Spinal cord (tissue), 9 donors: ENCODE measurements at regions not wholly inside any gene's neighbourhood (a gene's known extent, or its start where the extent isn't known, plus 50 kb on each side); places are given as distances from the start of the nearest gene placed in this dataset.

Source experiments
- DNase-seq, 6 donors: peaks; one replicate each; pipeline versions ENCODE4 v3.0.0 to v3.0.0-alpha.2; 2013 to 2015; ENCODE audit warnings: low spot score in 6 of 6, low read depth in 4 of 6
- H3K27ac ChIP-seq: one replicate; pipeline ENCODE4 v1.5.1; 2013; ENCODE audit warnings: low read depth, low read length, control low read depth
- H3K27me3 ChIP-seq: one replicate; pipeline ENCODE4 v1.6.1; 2013; ENCODE audit warnings: low read length; ENCODE audit not compliant: control insufficient read depth, insufficient read depth
- H3K36me3 ChIP-seq: one replicate; pipeline ENCODE4 v1.6.1; 2013; ENCODE audit warnings: low read length; ENCODE audit not compliant: control insufficient read depth, insufficient read depth
- H3K4me1 ChIP-seq: one replicate; pipeline ENCODE4 v1.6.1; 2013; ENCODE audit warnings: low read length; ENCODE audit not compliant: control insufficient read depth, insufficient read depth
- H3K4me3 ChIP-seq: one replicate; pipeline ENCODE4 v1.5.1; 2013; ENCODE audit warnings: low read depth, low read length, control low read depth
- H3K9me3 ChIP-seq: one replicate; pipeline ENCODE4 v1.6.1; 2013; ENCODE audit warnings: low read length; ENCODE audit not compliant: control insufficient read depth, insufficient read depth
- WGBS: methylation state at CpG from one replicate; pipeline ENCODE4 v1.1.5; 2013; ENCODE audit warnings: missing lambda C conversion rate; ENCODE audit not compliant: insufficient coverage; 5-methylcytosine and 5-hydroxymethylcytosine counted together
- donor health status: healthy.

DNA sequence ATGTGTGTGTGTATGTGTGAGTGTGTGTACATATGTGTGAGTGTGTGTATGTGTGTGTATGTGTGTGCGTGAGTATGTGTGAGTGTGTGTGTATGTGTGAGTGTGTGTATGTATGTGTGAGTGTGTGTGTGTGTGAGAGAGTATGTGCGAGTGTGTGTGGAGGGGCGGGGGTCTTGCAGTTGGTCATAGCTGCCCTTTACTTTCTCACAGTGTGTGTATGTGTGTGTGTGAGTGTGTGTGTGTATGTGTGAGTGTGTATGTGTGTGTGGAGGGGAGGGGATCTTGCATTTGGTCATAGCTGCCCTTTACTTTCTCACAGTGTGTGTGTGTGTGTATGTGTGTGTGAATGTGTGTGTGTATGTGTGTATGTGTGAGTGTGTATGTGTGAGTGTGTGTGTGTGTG, 74.8 kb upstream of the ENPP6 start:
- Histone ChIP-seq H3K27ac (no peak overlapping the region), H3K4me1 (peaks cover 4% of the 10 kb centered on the region), H3K9me3 (no peaks in the 10 kb centered on the region), H3K4me3 (no peak overlapping the region), H3K27me3 (no peaks in the 10 kb centered on the region), H3K36me3 (no peaks in the 10 kb centered on the region)
- WGBS, result 93% methylated on average over 3 of the region's 3 CpGs
- DNase-seq, result no peak

DNA sequence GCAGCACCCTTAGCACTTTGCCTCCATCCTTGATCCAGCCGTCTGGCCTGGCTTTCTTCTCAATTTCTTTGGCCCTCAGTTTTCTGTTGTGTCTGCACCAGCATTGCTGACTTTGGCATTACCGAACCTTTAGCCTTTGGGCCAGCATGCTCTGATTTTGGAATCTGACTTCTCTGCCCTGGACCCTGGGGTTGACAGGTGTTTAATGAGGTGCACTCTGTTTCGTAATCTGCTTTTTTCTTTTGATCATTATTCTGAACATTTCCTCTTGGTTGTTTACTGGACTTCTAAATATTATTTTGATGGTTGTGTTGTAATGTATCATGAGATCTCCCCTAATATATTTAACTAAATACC, 71.5 kb upstream of the ENPP6 start:
- 73% methylated on average over 2 of the region's 3 CpGs for WGBS
- no peak for DNase-seq
- Histone ChIP-seq H3K9me3 (no peaks in the 10 kb centered on the region), H3K4me3 (no peak overlapping the region), H3K27me3 (no peaks in the 10 kb centered on the region), H3K27ac (no peak overlapping the region), H3K36me3 (no peaks in the 10 kb centered on the region), H3K4me1 (peaks cover 4% of the 10 kb centered on the region)

DNA sequence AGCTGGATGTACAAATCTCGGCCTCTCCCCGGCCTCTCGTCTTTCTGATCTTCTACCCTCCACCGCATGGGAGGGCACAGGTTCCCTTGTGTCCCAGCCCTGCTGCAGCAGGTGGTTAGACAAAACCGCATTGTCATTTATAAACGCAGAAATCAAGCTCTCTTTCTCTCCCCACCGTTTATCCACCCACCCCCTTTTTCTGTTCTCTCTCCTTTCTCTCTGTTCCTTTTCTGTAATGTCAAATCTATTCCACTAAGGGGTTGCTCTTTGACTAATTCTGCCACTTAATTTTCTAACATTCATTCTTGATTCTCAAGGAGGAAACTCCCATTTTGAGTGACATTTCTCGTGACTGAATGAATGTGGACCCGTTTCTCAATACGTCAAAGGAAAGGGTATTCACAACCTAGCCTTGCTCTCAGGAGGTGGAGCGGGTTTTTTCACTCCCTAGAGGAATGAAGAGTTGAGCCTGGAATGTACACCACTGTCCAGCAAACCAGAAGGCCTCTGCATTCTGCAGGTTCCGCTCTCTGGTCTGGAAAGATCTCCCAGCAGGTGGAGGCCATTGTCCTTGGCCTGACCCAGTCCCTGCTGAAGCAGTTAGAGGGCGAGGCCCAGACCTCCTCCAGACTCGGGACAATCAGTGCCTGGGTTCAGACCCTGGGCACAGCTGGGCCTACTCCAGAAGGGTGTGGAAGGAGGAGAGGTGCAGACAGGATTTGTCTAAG, 70.9 kb upstream of the ENPP6 start:
- 70% methylated on average over 9 of the region's 14 CpGs for WGBS
- H3K36me3 ChIP-seq, result no peaks in the 10 kb centered on the region
- H3K27ac ChIP-seq, result no peak overlapping the region
- H3K4me1 ChIP-seq, result peaks cover 6% of the 10 kb centered on the region
- no peaks in the 10 kb centered on the region for H3K9me3 ChIP-seq
- no peaks in the 10 kb centered on the region for H3K27me3 ChIP-seq
- H3K4me3 ChIP-seq, result no peak overlapping the region
- no peak for DNase-seq

DNA sequence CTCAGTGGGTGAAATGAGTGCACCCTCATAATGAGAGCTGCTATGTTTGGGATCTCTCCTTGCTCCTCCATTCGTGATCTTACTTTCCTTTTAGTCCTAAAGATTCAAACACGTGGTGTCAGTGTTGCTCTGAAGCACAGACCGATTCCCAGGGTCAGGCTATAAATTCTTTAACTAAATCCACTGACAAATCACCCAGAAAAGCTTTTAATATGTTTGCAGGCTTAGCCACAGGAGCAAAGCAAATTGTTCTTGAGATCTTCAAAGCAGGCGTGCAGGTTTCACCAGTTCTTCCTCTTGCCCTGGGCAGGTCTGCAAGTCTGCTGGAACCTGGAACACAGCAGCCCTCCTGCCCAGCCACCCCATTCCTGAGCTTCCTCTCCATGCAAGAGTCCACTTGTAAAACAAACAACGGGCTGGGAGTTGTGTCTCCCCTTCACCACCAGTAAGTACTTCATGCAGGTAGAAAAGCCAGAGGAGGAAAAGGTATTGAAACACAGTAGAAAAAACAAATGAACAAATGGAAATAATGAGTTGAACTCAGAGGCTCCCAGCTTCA, 70.1 kb upstream of the ENPP6 start:
- Histone ChIP-seq H3K9me3 (no peaks in the 10 kb centered on the region), H3K36me3 (no peaks in the 10 kb centered on the region), H3K4me3 (no peak overlapping the region), H3K4me1 (peaks cover 11% of the 10 kb centered on the region), H3K27me3 (no peaks in the 10 kb centered on the region), H3K27ac (no peak overlapping the region)
- 49% methylated on average over 3 of the region's 5 CpGs for WGBS
- peak in 2 of 6 donors; percentile 65 to 70 for DNase-seq

DNA sequence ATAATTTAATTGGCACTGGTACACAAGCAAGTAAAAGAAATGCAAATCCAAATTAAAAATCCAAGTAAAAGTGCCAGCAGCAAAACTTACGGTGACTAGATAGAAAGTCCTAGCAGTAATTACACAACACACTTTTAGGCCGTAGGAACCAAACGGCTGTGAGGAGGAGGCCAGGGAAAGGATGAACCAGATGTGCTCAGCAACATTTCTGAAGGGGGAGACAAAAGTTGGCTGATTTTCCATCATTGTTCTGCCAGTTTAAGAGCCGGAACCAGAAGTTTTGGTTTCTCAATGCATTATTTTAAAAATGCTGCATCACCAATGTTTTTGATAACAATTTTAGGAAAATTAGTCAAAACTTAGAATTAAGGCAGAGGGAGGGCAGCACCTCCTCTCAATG, 68.7 kb upstream of the ENPP6 start:
- Histone ChIP-seq H3K4me1 (peaks cover 11% of the 10 kb centered on the region), H3K36me3 (no peaks in the 10 kb centered on the region), H3K9me3 (no peaks in the 10 kb centered on the region), H3K27me3 (no peaks in the 10 kb centered on the region), H3K4me3 (no peak overlapping the region), H3K27ac (no peak overlapping the region)
- WGBS, result 55% methylated on average over 2 of the region's 4 CpGs
- DNase-seq, result no peak

DNA sequence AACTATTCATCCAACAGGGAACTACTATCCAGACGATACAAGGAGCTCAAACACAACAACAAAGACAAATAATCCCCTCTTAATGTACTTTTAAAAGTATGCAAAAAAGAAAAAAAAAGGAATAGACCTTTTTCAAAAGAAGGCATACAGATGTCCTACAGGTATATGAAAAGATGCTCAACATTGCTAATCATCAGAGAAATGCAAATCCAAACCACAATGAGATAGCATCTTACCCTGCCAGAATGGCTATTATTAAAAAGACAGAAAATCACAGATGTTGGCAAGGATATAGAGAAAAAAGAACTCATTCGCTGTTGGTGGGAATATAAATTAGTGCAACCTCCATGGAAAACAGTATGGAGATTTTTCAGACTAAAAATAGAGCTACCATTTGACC, 67.1 kb upstream of the ENPP6 start:
- no peak overlapping the region for H3K27ac ChIP-seq
- H3K9me3 ChIP-seq, result no peaks in the 10 kb centered on the region
- DNase-seq, result no peak
- H3K36me3 ChIP-seq, result no peaks in the 10 kb centered on the region
- H3K4me1 ChIP-seq, result peaks cover 14% of the 10 kb centered on the region
- H3K27me3 ChIP-seq, result no peaks in the 10 kb centered on the region
- no CpG with 5 or more reads among the region's 2 CpGs for WGBS
- H3K4me3 ChIP-seq, result no peak overlapping the region

DNA sequence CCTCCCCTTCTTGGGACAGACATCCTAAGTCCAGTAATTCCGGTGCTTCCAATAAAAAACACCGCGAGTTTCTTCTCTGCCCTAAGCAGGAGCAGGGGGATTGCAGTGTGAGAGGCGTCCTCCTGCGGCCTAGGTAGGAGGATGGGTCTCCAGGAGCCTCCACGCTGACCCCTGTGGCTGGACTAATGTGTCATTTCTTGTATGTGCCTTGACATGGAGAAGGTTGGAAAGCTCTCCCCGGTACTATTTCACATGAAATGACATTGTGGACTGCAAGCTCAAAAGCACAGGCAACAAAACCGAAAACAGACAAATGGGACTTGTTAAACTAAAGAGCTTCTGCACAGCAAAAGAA, 66.6 kb upstream of the ENPP6 start:
- Histone ChIP-seq H3K27me3 (no peaks in the 10 kb centered on the region), H3K9me3 (no peaks in the 10 kb centered on the region), H3K27ac (no peak overlapping the region), H3K36me3 (no peaks in the 10 kb centered on the region), H3K4me1 (peaks cover 14% of the 10 kb centered on the region), H3K4me3 (no peak overlapping the region)
- no peak for DNase-seq
- 67% methylated on average over 1 of the region's 8 CpGs for whole genome bisulfite sequencing

DNA sequence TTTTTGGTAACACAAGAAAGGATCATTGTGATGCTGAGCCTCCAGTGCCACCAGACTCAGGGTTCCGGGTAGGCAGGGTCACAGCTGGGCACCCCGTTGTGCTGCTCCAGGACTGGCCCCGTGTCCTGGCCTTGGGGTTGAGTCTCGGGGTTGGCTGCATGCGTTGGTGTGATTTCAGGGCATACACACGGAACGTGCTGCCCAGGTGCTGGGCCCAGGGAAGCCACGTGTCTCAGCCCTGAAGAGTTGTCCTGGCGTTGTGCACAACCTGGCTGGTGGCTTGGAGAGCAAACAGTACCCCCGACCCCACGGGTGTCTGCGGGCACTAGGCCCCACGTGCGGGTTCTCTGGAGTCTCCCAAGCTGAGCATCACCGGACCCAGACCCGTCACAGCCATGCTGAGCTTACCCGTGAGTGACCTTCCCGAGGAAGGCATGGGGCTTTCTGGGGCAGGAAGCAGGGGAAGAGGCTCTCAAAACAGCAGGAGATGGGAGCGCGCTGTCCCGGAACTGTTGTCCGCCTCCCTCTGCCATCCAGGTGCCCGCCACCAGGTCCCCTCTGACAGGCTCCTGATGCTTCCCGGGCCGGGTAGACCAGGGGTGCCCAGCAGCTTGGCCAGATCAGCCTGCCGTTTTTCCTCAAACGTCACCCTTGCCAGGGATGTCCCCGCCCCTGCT, 66.1 kb upstream of the ENPP6 start:
- no peaks in the 10 kb centered on the region for H3K36me3 ChIP-seq
- H3K4me1 ChIP-seq, result peaks cover 14% of the 10 kb centered on the region
- 90% methylated on average over 28 of the region's 28 CpGs for WGBS
- no peaks in the 10 kb centered on the region for H3K27me3 ChIP-seq
- DNase-seq, result no peak
- no peak overlapping the region for H3K27ac ChIP-seq
- no peaks in the 10 kb centered on the region for H3K9me3 ChIP-seq
- no peak overlapping the region for H3K4me3 ChIP-seq

DNA sequence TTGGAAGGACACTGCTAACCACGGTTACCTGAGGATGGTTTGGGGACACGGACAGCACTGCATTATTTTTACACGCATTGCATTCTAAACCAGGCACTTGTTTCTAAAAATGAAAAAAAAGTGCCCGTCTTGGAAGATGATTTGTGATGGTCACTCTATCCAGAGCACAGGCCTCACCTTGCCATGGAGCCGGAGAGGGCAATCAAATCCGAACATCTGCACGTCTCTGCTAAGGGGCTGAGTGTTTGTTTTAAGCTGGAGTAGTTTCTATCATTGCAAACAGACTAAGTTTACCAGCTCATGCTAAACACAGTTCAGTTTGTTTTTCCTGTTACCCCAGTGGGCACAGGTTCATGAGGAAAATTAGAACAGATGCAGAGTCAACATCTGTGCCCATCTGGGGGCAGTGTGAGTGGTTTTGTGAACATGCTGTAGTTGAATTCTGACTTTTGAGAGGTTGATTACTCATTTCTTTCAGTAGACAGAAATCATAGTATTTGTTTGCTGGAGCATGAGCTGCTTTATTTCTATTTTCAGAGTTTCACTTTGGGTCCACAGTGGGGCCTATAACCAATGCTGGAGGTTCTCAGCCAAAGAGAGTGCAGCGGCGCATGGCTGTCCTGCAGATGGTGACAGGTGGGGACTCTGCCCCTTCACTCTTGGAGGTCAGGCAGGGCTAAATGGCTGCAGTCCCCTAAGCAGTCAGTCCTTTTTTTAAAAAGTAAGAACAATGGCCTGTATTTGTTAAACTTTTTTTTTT, 65.4 kb upstream of the ENPP6 start:
- H3K4me1 ChIP-seq, result peaks cover 14% of the 10 kb centered on the region
- H3K9me3 ChIP-seq, result no peaks in the 10 kb centered on the region
- DNase-seq, result peak in 1 of 6 donors; percentile 17
- no peaks in the 10 kb centered on the region for H3K36me3 ChIP-seq
- no peak overlapping the region for H3K4me3 ChIP-seq
- no peaks in the 10 kb centered on the region for H3K27me3 ChIP-seq
- 95% methylated on average over 5 of the region's 9 CpGs for WGBS
- no peak overlapping the region for H3K27ac ChIP-seq
